Activated CD8-positive, alpha-beta T cell treated with anti-CD3 and anti-CD28 coated beads for 36 hours (primary cell): ENCODE measurements at regions not wholly inside any gene's neighbourhood (a gene's known extent, or its start where the extent isn't known, plus 50 kb on each side); places are given as distances from the start of the nearest gene placed in this dataset.

ENCODE experiments used
- ATAC-seq: fragments of 200-7000 bp; cut with Tn5 transposase; one replicate; pipeline ENCODE4 v1.10.0; 2021; ENCODE audit warnings: mild to moderate bottlenecking, moderate library complexity
- CTCF ChIA-PET: fragments of 350-600 bp; sonication (Branson Sonifier 250); formaldehyde crosslinking; loops from one replicate; lab custom pipeline; 2021; ENCODE audit warnings: antibody characterized with exemption; lab: Charles Lee
- POLR2A ChIA-PET: fragments of 350-600 bp; sonication (Branson Sonifier 250); formaldehyde crosslinking; loops from one replicate; lab custom pipeline; 2021; ENCODE audit warnings: antibody characterized with exemption; lab: Charles Lee
- DNase-seq: peaks from one replicate; pipeline ENCODE4 v3.0.0-alpha.2; 2020
- H3K27ac Mint-ChIP-seq: one replicate; pipeline ENCODE4 v1.8.0; 2021; ENCODE audit warnings: mild to moderate bottlenecking, mixed read lengths
- H3K27me3 Mint-ChIP-seq: one replicate; pipeline ENCODE4 v1.8.0; 2021; ENCODE audit warnings: mixed read lengths
- H3K36me3 Mint-ChIP-seq: one replicate; pipeline ENCODE4 v1.8.0; 2021; ENCODE audit warnings: low read depth, mixed read lengths
- H3K4me1 Mint-ChIP-seq: one replicate; pipeline ENCODE4 v1.8.0; 2021; ENCODE audit warnings: low read depth, mixed read lengths
- H3K4me3 Mint-ChIP-seq: one replicate; pipeline ENCODE4 v1.8.0; 2021; ENCODE audit warnings: mild to moderate bottlenecking, moderate library complexity, mixed read lengths
- H3K9me3 Mint-ChIP-seq: one replicate; pipeline ENCODE4 v1.8.0; 2021; ENCODE audit warnings: mixed read lengths
- intact Hi-C: fragments of 100-400 bp; cut with micrococcal nuclease; formaldehyde crosslinking; loops from one replicate; pipeline ENCODE4 v1.10.0; 2022
- TF ChIP-seq, protein P1 (sequence below): fragments of 200-600 bp; IDR thresholded peaks from one replicate; pipeline ENCODE4 v1.8.0; 2022; ENCODE audit warnings: antibody characterized with exemption, mild to moderate bottlenecking

- DNase-seq (no peak), ATAC-seq (no peak)
- TF ChIP-seq, protein P1, sequence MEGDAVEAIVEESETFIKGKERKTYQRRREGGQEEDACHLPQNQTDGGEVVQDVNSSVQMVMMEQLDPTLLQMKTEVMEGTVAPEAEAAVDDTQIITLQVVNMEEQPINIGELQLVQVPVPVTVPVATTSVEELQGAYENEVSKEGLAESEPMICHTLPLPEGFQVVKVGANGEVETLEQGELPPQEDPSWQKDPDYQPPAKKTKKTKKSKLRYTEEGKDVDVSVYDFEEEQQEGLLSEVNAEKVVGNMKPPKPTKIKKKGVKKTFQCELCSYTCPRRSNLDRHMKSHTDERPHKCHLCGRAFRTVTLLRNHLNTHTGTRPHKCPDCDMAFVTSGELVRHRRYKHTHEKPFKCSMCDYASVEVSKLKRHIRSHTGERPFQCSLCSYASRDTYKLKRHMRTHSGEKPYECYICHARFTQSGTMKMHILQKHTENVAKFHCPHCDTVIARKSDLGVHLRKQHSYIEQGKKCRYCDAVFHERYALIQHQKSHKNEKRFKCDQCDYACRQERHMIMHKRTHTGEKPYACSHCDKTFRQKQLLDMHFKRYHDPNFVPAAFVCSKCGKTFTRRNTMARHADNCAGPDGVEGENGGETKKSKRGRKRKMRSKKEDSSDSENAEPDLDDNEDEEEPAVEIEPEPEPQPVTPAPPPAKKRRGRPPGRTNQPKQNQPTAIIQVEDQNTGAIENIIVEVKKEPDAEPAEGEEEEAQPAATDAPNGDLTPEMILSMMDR = no peak
- H3K4me1 Mint-ChIP-seq = no peaks in the 10 kb centered on the region
- H3K36me3 Mint-ChIP-seq = no peaks in the 10 kb centered on the region
- ChIA-PET POLR2A (no interaction called here), CTCF (no interaction called here)
- H3K27ac Mint-ChIP-seq = no peak overlapping the region
- H3K27me3 Mint-ChIP-seq = no peaks in the 10 kb centered on the region
- intact Hi-C loops = no loop called here
- no peak overlapping the region for H3K4me3 Mint-ChIP-seq
- H3K9me3 Mint-ChIP-seq = peaks cover 5% of the 10 kb centered on the region
These were observed 1284.5 kb downstream of the SLITRK1 start for GRCh38 chr13:82597747-82598146.

DNA sequence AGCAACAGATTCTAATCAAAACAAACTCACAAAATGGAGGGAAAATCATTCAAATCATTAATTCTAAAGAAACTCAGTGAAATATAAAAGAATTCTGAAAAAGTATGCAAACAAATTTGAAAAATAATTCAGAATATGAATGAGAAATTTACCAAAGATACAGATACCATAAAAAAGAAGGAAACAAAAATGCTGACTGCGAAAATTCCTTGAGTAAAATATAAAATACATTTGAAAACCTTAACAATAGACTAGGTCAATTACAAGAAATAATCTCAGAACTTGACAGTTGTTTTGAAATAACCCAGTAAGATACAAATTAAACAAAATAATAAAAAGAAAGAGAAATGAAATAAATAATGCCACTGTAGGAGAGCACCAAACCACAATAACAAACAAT is 1289.0 kb downstream of the SLITRK1 start:
- Mint-ChIP-seq H3K36me3 (no peaks in the 10 kb centered on the region), H3K27ac (no peak overlapping the region), H3K4me3 (no peak overlapping the region), H3K9me3 (peaks cover 7% of the 10 kb centered on the region), H3K4me1 (no peaks in the 10 kb centered on the region), H3K27me3 (no peaks in the 10 kb centered on the region)
- intact Hi-C loops = no loop called here
- POLR2A ChIA-PET = no interaction called here
- ATAC-seq = no peak
- TF ChIP-seq, protein P1 = no peak
- DNase-seq = no peak
- CTCF ChIA-PET = no interaction called here

DNA sequence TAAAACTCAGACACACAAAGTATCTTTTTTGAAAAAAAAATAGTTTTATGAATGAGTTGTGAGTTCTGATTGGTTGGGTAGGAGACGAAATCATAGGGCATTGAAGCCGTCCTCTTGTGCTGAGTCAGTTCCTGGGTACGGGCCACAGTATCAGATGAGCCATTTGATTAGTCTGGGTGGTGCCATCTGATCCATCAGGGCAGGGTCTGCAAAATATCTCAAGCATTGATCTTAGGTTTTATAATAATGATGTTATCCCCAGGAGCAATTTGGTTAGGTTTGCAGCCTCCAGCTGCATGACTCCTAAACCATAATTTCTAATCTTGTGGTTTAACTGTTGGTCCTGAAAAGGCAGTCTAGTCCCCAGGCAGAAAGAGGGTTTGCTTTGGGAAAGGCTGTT is 1310.6 kb downstream of the SLITRK1 start:
- Mint-ChIP-seq H3K4me3 (no peak overlapping the region), H3K27ac (no peak overlapping the region), H3K9me3 (peaks cover 15% of the 10 kb centered on the region), H3K27me3 (no peaks in the 10 kb centered on the region), H3K4me1 (no peaks in the 10 kb centered on the region), H3K36me3 (no peaks in the 10 kb centered on the region)
- ChIA-PET POLR2A (no interaction called here), CTCF (no interaction called here)
- ATAC-seq = no peak
- TF ChIP-seq, protein P1 = no peak
- no peak for DNase-seq
- intact Hi-C loops = no loop called here

DNA sequence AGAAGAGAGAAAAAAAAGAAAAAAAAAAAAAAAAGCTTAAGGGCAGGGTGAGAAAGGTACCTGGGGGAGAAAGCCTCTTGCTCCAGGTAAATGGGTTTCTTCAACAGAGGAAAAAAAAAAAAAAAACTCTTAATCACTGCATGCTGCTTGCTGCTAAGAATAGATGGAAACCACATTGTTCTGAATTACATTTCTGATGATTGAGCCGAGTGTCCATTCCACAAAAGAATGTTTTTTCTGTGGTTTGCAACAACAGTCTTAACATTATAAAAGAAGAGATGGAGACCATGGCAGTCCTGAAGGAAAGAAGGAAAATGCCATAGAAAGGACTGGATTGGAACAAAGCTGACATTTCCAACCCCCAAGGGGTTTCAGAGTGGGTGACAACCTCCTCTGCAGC is 1312.7 kb downstream of the SLITRK1 start:
- DNase-seq (no peak), ATAC-seq (no peak)
- H3K9me3 Mint-ChIP-seq = peaks cover 8% of the 10 kb centered on the region
- intact Hi-C loops = no loop called here
- no peak overlapping the region for H3K27ac Mint-ChIP-seq
- no peaks in the 10 kb centered on the region for H3K4me1 Mint-ChIP-seq
- H3K4me3 Mint-ChIP-seq = no peak overlapping the region
- TF ChIP-seq, protein P1 = no peak
- no peaks in the 10 kb centered on the region for H3K27me3 Mint-ChIP-seq
- ChIA-PET CTCF (no interaction called here), POLR2A (no interaction called here)
- H3K36me3 Mint-ChIP-seq = no peaks in the 10 kb centered on the region

- no peaks in the 10 kb centered on the region for H3K4me1 Mint-ChIP-seq
- DNase-seq (no peak), ATAC-seq (no peak)
- TF ChIP-seq, protein P1 = no peak
- H3K4me3 Mint-ChIP-seq = no peak overlapping the region
- H3K27ac Mint-ChIP-seq = no peak overlapping the region
- CTCF ChIA-PET = no interaction called here
- POLR2A ChIA-PET = no interaction called here
- peaks cover 6% of the 10 kb centered on the region for H3K9me3 Mint-ChIP-seq
- H3K27me3 Mint-ChIP-seq = no peaks in the 10 kb centered on the region
- intact Hi-C loops = no loop called here
- H3K36me3 Mint-ChIP-seq = no peaks in the 10 kb centered on the region
These were observed 1315.4 kb downstream of the SLITRK1 start for GRCh38 chr13:82566864-82567263.
